B cell (primary cell): ENCODE measurements at regions not wholly inside any gene's neighbourhood (a gene's known extent, or its start where the extent isn't known, plus 50 kb on each side); places are given as distances from the start of the nearest gene placed in this dataset.

Experiments
- EZH2 ChIP-seq: IDR thresholded peaks from 2 replicates; pipeline ENCODE4 v1.6.1; 2012; ENCODE audit warnings: borderline replicate concordance, low read depth, mild to moderate bottlenecking, moderate library complexity, low read length; ENCODE audit not compliant: insufficient read depth, poor library complexity, severe bottlenecking
- TF ChIP-seq, protein P1 (sequence below): fragments of 200-600 bp; IDR thresholded peaks from one replicate; pipeline ENCODE4 v1.8.0; 2022; ENCODE audit warnings: antibody characterized with exemption, mild to moderate bottlenecking

DNA sequence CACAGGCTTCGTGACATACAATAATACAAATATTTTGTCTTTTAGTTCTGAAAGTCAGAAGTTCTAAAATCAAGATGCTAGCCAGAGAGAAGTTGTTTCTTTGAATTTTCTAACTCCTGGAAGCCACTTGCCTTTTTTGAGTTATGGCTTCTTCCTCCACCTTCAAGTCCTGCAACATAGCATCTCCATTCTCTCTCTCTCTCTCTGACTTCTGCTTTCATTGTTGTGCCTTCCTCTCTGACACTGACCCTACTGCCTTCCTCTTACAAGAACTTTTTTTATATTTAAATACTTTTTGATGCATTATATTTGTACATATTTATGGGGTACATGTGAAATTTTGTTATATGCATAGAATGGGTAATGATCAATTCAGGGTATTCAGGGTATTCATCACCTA lies 205.9 kb downstream of the MAP2K6 start:
- TF ChIP-seq, protein P1, sequence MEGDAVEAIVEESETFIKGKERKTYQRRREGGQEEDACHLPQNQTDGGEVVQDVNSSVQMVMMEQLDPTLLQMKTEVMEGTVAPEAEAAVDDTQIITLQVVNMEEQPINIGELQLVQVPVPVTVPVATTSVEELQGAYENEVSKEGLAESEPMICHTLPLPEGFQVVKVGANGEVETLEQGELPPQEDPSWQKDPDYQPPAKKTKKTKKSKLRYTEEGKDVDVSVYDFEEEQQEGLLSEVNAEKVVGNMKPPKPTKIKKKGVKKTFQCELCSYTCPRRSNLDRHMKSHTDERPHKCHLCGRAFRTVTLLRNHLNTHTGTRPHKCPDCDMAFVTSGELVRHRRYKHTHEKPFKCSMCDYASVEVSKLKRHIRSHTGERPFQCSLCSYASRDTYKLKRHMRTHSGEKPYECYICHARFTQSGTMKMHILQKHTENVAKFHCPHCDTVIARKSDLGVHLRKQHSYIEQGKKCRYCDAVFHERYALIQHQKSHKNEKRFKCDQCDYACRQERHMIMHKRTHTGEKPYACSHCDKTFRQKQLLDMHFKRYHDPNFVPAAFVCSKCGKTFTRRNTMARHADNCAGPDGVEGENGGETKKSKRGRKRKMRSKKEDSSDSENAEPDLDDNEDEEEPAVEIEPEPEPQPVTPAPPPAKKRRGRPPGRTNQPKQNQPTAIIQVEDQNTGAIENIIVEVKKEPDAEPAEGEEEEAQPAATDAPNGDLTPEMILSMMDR = no peak
- TF ChIP-seq EZH2 = no peak
